OCI-LY1 (cell line): ENCODE measurements at regions not wholly inside any gene's neighbourhood (a gene's known extent, or its start where the extent isn't known, plus 50 kb on each side); places are given as distances from the start of the nearest gene placed in this dataset.

Source experiments
- EZH2 ChIP-seq: fragments of 200-600 bp; sonication (generic), shearing (Covaris generic); IDR thresholded peaks from 2 replicates; pipeline ENCODE4 v1.8.0; 2017; ENCODE audit warnings: borderline replicate concordance, mixed run types, mild to moderate bottlenecking, antibody characterized with exemption, low read length, moderate library complexity, mixed read lengths
- TF ChIP-seq, protein P1 (sequence below): fragments of 200-600 bp; sonication (generic), shearing (Covaris generic); IDR thresholded peaks from 2 replicates; pipeline ENCODE4 v1.5.1; 2017; ENCODE audit warnings: mild to moderate bottlenecking, antibody characterized with exemption, low read length, moderate library complexity, mixed read lengths

DNA sequence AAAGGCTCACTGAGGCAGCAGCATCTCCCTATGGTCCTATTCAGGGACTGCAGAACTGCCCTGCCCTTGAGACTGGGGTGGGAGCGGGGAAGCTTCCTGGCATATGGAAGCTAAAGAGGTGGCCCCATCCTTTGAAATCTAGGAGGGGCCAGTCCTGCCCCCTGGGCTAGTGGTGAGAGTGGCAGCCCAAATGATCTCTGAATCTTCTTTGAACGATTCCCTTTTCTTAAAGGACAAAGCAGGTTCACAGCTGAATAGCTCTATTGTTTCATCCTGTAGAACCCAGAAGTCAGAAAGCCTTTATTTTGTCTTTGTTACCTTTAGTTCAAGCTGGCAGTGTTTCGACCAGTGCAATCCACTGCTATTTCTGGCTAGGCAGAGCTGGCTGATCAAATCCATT lies 741.9 kb downstream of the IRX1 start:
- TF ChIP-seq, protein P1, sequence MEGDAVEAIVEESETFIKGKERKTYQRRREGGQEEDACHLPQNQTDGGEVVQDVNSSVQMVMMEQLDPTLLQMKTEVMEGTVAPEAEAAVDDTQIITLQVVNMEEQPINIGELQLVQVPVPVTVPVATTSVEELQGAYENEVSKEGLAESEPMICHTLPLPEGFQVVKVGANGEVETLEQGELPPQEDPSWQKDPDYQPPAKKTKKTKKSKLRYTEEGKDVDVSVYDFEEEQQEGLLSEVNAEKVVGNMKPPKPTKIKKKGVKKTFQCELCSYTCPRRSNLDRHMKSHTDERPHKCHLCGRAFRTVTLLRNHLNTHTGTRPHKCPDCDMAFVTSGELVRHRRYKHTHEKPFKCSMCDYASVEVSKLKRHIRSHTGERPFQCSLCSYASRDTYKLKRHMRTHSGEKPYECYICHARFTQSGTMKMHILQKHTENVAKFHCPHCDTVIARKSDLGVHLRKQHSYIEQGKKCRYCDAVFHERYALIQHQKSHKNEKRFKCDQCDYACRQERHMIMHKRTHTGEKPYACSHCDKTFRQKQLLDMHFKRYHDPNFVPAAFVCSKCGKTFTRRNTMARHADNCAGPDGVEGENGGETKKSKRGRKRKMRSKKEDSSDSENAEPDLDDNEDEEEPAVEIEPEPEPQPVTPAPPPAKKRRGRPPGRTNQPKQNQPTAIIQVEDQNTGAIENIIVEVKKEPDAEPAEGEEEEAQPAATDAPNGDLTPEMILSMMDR, result no peak
- TF ChIP-seq EZH2, result no peak
